ENCODE measurements at regions not wholly inside any gene's neighbourhood (a gene's known extent, or its start where the extent isn't known, plus 50 kb on each side); places are given as distances from the start of the nearest gene placed in this dataset.

- no peak overlapping the region for H2BK5ac ChIP-seq (ENCODE audit: low read depth, low read length, poor library complexity, severe bottlenecking)
- POLR2A ChIA-PET (ENCODE audit: unreplicated experiment): no interaction called here
- in situ Hi-C loops (cut with MboI; ENCODE audit: low sequenced_read_pairs): no loop called here
Observed at GRCh38 chr1:181429462-181429861, 53.9 kb upstream of the CACNA1E start.

More at GRCh38 chr1:181429462-181429861, 53.9 kb upstream of the CACNA1E start:
- Histone ChIP-seq H3K27ac (ENCODE audit: insufficient read depth, low read length) (no peak overlapping the region), H2AFZ (replicated peaks; ENCODE audit: low read length, poor library complexity) (no peak overlapping the region), H3K9ac (ENCODE audit: low read depth, low read length) (no peak overlapping the region), H3K14ac (replicated peaks; ENCODE audit: low read depth, low read length) (no peak overlapping the region), H2BK20ac (ENCODE audit: low read depth, low read length) (no peak overlapping the region), H4K8ac (ENCODE audit: low read depth in 2 of 2, low read length in 2 of 2) (no peak overlapping the region), H3K9me1 (ENCODE audit: insufficient read depth, low read length) (no peaks in the 10 kb centered on the region), H3K4me3 (ENCODE audit: insufficient read depth, low read depth, low read length) (no peak overlapping the region), H3K4ac (ENCODE audit: low read depth, low read length) (no peak overlapping the region), H2AK9ac (replicated peaks; ENCODE audit: low read depth, low read length, poor library complexity) (peak overlapping the region; percentile 28), H3K79me1 (ENCODE audit: low read depth in 1 of 2, low read length in 2 of 2) (no peaks in the 10 kb centered on the region), H3K23ac (ENCODE audit: low read depth, low read length) (no peak overlapping the region), H4K5ac (ENCODE audit: low read depth, low read length) (no peak overlapping the region), H3K27me3 (ENCODE audit: control insufficient read depth, insufficient read depth, low read length) (no peaks in the 10 kb centered on the region; the same call in 1 of the 2 replicates), H3K18ac (ENCODE audit: low read depth, low read length) (no peak overlapping the region), H2BK15ac (ENCODE audit: low read depth, low read length) (no peak overlapping the region), H4K91ac (ENCODE audit: insufficient read depth, low read depth, low read length) (no peak overlapping the region), H3K4me1 (ENCODE audit: control insufficient read depth, insufficient read depth, low read length) (no peaks in the 10 kb centered on the region), H3K4me2 (ENCODE audit: low read depth, low read length) (no peak overlapping the region), H3K9me3 (ENCODE audit: control insufficient read depth, insufficient read depth, low read length) (no peaks in the 10 kb centered on the region), H4K20me1 (ENCODE audit: insufficient read depth, low read length) (no peaks in the 10 kb centered on the region), H2AK5ac (ENCODE audit: low read depth, low read length) (no peak overlapping the region), H2BK120ac (ENCODE audit: low read depth, low read length) (no peak overlapping the region), H3K56ac (ENCODE audit: extremely low read depth, insufficient read depth, low read length) (no peak overlapping the region), H3K36me3 (ENCODE audit: control insufficient read depth, insufficient read depth, low read length) (no peaks in the 10 kb centered on the region)
- BruUV-seq (replicated peaks): no TSS peak
- intact Hi-C loops (cut with micrococcal nuclease) (no loop called here), dilution Hi-C loops (cut with HindIII; ENCODE audit: low sequenced_read_pairs, unreplicated experiment) (no loop called here)
- CTCF ChIA-PET: interaction anchor here (1.1 to 1.8 kb wide), 2 partner anchors 225 to 239 kb away, joined by 3 to 5 read pairs; no protein-coding TSS in a partner anchor
- no peak for DNase-seq
- no peak for TF ChIP-seq NFE2L2 (IDR thresholded peaks at IDR 0.05; ENCODE audit: low read depth, low read length)
- TF ChIP-seq RAD21 (IDR thresholded peaks at IDR 0.05; ENCODE audit: low read length): no peak
- no peak for TF ChIP-seq MAZ (IDR thresholded peaks at IDR 0.05; ENCODE audit: borderline replicate concordance, low read depth, low read length)
- no peak for TF ChIP-seq ELK1 (IDR thresholded peaks at IDR 0.05; ENCODE audit: borderline replicate concordance, low read depth, low read length)
- no peak for TF ChIP-seq POLR2A (IDR thresholded peaks at IDR 0.05; ENCODE audit: low read depth, low read length)
- no peak for TF ChIP-seq CHD1 (IDR thresholded peaks at IDR 0.05; ENCODE audit: low read depth, low read length)
- TF ChIP-seq CTCF (conservative IDR thresholded peaks at IDR 0.05; ENCODE audit: low read depth, low read length): no peak
- no peak for TF ChIP-seq RFX5 (IDR thresholded peaks at IDR 0.05; ENCODE audit: low read depth, low read length)
- no peak for TF ChIP-seq SMC3 (IDR thresholded peaks at IDR 0.05; ENCODE audit: low read depth, low read length)
- TF ChIP-seq FOS (IDR thresholded peaks at IDR 0.05; ENCODE audit: low read depth, low read length): no peak
- no peak for TF ChIP-seq RCOR1 (IDR thresholded peaks at IDR 0.05; ENCODE audit: insufficient replicate concordance, low read length)
- no peak for TF ChIP-seq BHLHE40 (IDR thresholded peaks at IDR 0.05; ENCODE audit: low read depth, low read length)
- ATAC-seq (ENCODE audit: low read depth): no peak
- WGBS, 2 experiments (ENCODE audit: extremely low coverage in 2 of 2, insufficient read length in 1 of 2): no CpG with 5 or more reads among the region's 3 CpGs

Data from IMR-90 (cell line).